OCI-LY1 (cell line): ENCODE measurements at regions not wholly inside any gene's neighbourhood (a gene's known extent, or its start where the extent isn't known, plus 50 kb on each side); places are given as distances from the start of the nearest gene placed in this dataset.
A peak's percentile ranks its signal among the peaks of the same experiment; 100 is the strongest.

Experiments
- H2AFZ ChIP-seq: fragments of 200-600 bp; sonication (generic), shearing (Covaris generic); 2 replicates; pipeline ENCODE4 v1.6.0; 2014; ENCODE audit warnings: antibody characterized with exemption, mild to moderate bottlenecking, low read length
- H3F3A ChIP-seq: fragments of 200-600 bp; sonication (generic), shearing (Covaris generic); 2 replicates; pipeline ENCODE4 v1.6.0; 2014; ENCODE audit warnings: mild to moderate bottlenecking, antibody characterized with exemption, low read length, moderate library complexity; ENCODE audit not compliant: insufficient read depth
- H3K27ac ChIP-seq: fragments of 200-600 bp; sonication (generic); 2 replicates; pipeline ENCODE4 v1.5.1; 2014; ENCODE audit warnings: low read length, mixed run types, mild to moderate bottlenecking, low read depth; ENCODE audit not compliant: poor library complexity, severe bottlenecking
- H3K27me3 ChIP-seq: fragments of 200-600 bp; sonication (generic); 2 replicates; pipeline ENCODE4 v1.6.0; 2014; ENCODE audit warnings: antibody characterized with exemption, mild to moderate bottlenecking, low read length, moderate library complexity; ENCODE audit not compliant: insufficient read depth
- H3K36me3 ChIP-seq: fragments of 200-600 bp; sonication (generic); 2 replicates; pipeline ENCODE4 v1.6.1; 2014; ENCODE audit warnings: mild to moderate bottlenecking, antibody characterized with exemption, low read length, moderate library complexity, mixed read lengths; ENCODE audit not compliant: insufficient read depth
- H3K4me1 ChIP-seq: fragments of 200-600 bp; sonication (generic); 2 replicates; pipeline ENCODE4 v1.5.1; 2014; ENCODE audit warnings: mild to moderate bottlenecking, low read length, moderate library complexity; ENCODE audit not compliant: insufficient read depth, severe bottlenecking
- H3K4me2 ChIP-seq: fragments of 200-600 bp; sonication (generic), shearing (Covaris generic); 2 replicates; pipeline ENCODE4 v1.6.1; 2014; ENCODE audit warnings: low read length
- H3K4me3 ChIP-seq: fragments of 200-600 bp; sonication (generic); 2 replicates; pipeline ENCODE4 v1.5.1; 2014; ENCODE audit warnings: low read length, low read depth, mild to moderate bottlenecking, mixed read lengths; ENCODE audit not compliant: poor library complexity, severe bottlenecking
- H3K79me2 ChIP-seq: fragments of 200-600 bp; shearing (Covaris generic); 2 replicates; pipeline ENCODE4 v1.6.1; 2016; ENCODE audit warnings: mixed run types, low read length, mixed read lengths; ENCODE audit not compliant: insufficient read depth
- H3K9ac ChIP-seq: fragments of 200-600 bp; sonication (generic), shearing (Covaris generic); 2 replicates; pipeline ENCODE4 v1.6.1; 2014; ENCODE audit warnings: mild to moderate bottlenecking, low read length, mixed read lengths
- H3K9me2 ChIP-seq: fragments of 200-600 bp; sonication (generic), shearing (Covaris generic); 2 replicates; pipeline ENCODE4 v1.6.1; 2014; ENCODE audit warnings: low read depth, mild to moderate bottlenecking, low read length, mixed read lengths
- H3K9me3 ChIP-seq: fragments of 200-600 bp; shearing (Covaris generic); 2 replicates; pipeline ENCODE4 v1.6.1; 2014; ENCODE audit warnings: low read length, mixed read lengths
- H4K20me1 ChIP-seq: fragments of 200-600 bp; sonication (generic), shearing (Covaris generic); 2 replicates; pipeline ENCODE4 v1.6.0; 2016; ENCODE audit warnings: mild to moderate bottlenecking, low read length; ENCODE audit not compliant: insufficient read depth
- EZH2 ChIP-seq: fragments of 200-600 bp; sonication (generic), shearing (Covaris generic); IDR thresholded peaks from 2 replicates; pipeline ENCODE4 v1.8.0; 2017; ENCODE audit warnings: borderline replicate concordance, mixed run types, mild to moderate bottlenecking, antibody characterized with exemption, low read length, moderate library complexity, mixed read lengths
- TF ChIP-seq, protein P1 (sequence below): fragments of 200-600 bp; sonication (generic), shearing (Covaris generic); IDR thresholded peaks from 2 replicates; pipeline ENCODE4 v1.5.1; 2017; ENCODE audit warnings: mild to moderate bottlenecking, antibody characterized with exemption, low read length, moderate library complexity, mixed read lengths

- no peak overlapping the region for H3K4me2 ChIP-seq
These were observed 676.3 kb upstream of the CDH8 start for GRCh38 chr16:62712566-62712965.

GRCh38 chr16:62711797-62712196, 675.6 kb upstream of the CDH8 start:
- H3K9me3 ChIP-seq: no peaks in the 10 kb centered on the region
- no peak overlapping the region for H2AFZ ChIP-seq
- no peaks in the 10 kb centered on the region for H4K20me1 ChIP-seq
- TF ChIP-seq EZH2: no peak
- TF ChIP-seq, protein P1, sequence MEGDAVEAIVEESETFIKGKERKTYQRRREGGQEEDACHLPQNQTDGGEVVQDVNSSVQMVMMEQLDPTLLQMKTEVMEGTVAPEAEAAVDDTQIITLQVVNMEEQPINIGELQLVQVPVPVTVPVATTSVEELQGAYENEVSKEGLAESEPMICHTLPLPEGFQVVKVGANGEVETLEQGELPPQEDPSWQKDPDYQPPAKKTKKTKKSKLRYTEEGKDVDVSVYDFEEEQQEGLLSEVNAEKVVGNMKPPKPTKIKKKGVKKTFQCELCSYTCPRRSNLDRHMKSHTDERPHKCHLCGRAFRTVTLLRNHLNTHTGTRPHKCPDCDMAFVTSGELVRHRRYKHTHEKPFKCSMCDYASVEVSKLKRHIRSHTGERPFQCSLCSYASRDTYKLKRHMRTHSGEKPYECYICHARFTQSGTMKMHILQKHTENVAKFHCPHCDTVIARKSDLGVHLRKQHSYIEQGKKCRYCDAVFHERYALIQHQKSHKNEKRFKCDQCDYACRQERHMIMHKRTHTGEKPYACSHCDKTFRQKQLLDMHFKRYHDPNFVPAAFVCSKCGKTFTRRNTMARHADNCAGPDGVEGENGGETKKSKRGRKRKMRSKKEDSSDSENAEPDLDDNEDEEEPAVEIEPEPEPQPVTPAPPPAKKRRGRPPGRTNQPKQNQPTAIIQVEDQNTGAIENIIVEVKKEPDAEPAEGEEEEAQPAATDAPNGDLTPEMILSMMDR: 0 out of 2 replicates have a peak, but pooled peaks have one; percentile 25
- H3F3A ChIP-seq: no peaks in the 10 kb centered on the region
- no peaks in the 10 kb centered on the region for H3K9me2 ChIP-seq
- H3K79me2 ChIP-seq: no peaks in the 10 kb centered on the region
- H3K27ac ChIP-seq: no peak overlapping the region
- H3K27me3 ChIP-seq: no peaks in the 10 kb centered on the region
- no peak overlapping the region for H3K4me2 ChIP-seq
- no peaks in the 10 kb centered on the region for H3K4me1 ChIP-seq
- H3K9ac ChIP-seq: no peak overlapping the region
- no peaks in the 10 kb centered on the region for H3K36me3 ChIP-seq
- no peak overlapping the region for H3K4me3 ChIP-seq

More at GRCh38 chr16:62712566-62712965, 676.3 kb upstream of the CDH8 start:
- Histone ChIP-seq H3K4me1 (no peaks in the 10 kb centered on the region), H2AFZ (no peak overlapping the region), H3K27me3 (no peaks in the 10 kb centered on the region), H4K20me1 (no peaks in the 10 kb centered on the region), H3K9me2 (no peaks in the 10 kb centered on the region), H3K4me3 (no peak overlapping the region), H3F3A (no peaks in the 10 kb centered on the region), H3K36me3 (no peaks in the 10 kb centered on the region), H3K27ac (no peak overlapping the region), H3K79me2 (no peaks in the 10 kb centered on the region), H3K9ac (no peak overlapping the region), H3K9me3 (no peaks in the 10 kb centered on the region)
- TF ChIP-seq EZH2: no peak
- TF ChIP-seq, protein P1: no peak

GRCh38 chr16:62709794-62710193, 673.6 kb upstream of the CDH8 start:
- H3K79me2 ChIP-seq: no peaks in the 10 kb centered on the region
- no peak overlapping the region for H2AFZ ChIP-seq
- no peaks in the 10 kb centered on the region for H3K36me3 ChIP-seq
- H3K27me3 ChIP-seq: no peaks in the 10 kb centered on the region
- H3K4me3 ChIP-seq: no peak overlapping the region
- no peaks in the 10 kb centered on the region for H3K9me2 ChIP-seq
- no peak overlapping the region for H3K27ac ChIP-seq
- H3K4me1 ChIP-seq: no peaks in the 10 kb centered on the region
- H3K9me3 ChIP-seq: no peaks in the 10 kb centered on the region
- TF ChIP-seq, protein P1: no peak
- TF ChIP-seq EZH2: no peak
- H3K9ac ChIP-seq: no peak overlapping the region
- H4K20me1 ChIP-seq: no peaks in the 10 kb centered on the region
- H3F3A ChIP-seq: no peaks in the 10 kb centered on the region
- H3K4me2 ChIP-seq: no peak overlapping the region
